Mesendoderm (in vitro differentiated cells): ENCODE measurements at regions not wholly inside any gene's neighbourhood (a gene's known extent, or its start where the extent isn't known, plus 50 kb on each side); places are given as distances from the start of the nearest gene placed in this dataset.

Experiments used
- DNase-seq: peaks from one replicate; pipeline ENCODE4 v3.0.0; 2013
- H2AK5ac ChIP-seq: 2 replicates; pipeline ENCODE4 v1.6.1; 2013; ENCODE audit warnings: low read length, inconsistent platforms
- H2BK120ac ChIP-seq: 2 replicates; pipeline ENCODE4 v1.6.1; 2013; ENCODE audit warnings: low read depth, mild to moderate bottlenecking, low read length, moderate library complexity, mixed read lengths
- H2BK15ac ChIP-seq: replicated peaks from 2 replicates; pipeline ENCODE4 v1.6.1; 2013; ENCODE audit warnings: low read depth, mild to moderate bottlenecking, moderate library complexity
- H2BK5ac ChIP-seq: 2 replicates; pipeline ENCODE4 v1.6.1; 2013; ENCODE audit warnings: low read length, inconsistent platforms
- H3K18ac ChIP-seq: 2 replicates; pipeline ENCODE4 v1.6.1; 2013; ENCODE audit warnings: mild to moderate bottlenecking, low read length, mixed read lengths
- H3K23ac ChIP-seq: one replicate; pipeline ENCODE4 v1.6.1; 2013; ENCODE audit warnings: low read length
- H3K27ac ChIP-seq: 2 replicates; pipeline ENCODE4 v1.5.1; 2013; ENCODE audit warnings: low read depth, mild to moderate bottlenecking, inconsistent platforms, low read length, moderate library complexity
- H3K27me3 ChIP-seq: 2 replicates; pipeline ENCODE4 v1.6.1; 2013; ENCODE audit warnings: low read length, control low read depth, mild to moderate bottlenecking, inconsistent platforms; ENCODE audit not compliant: insufficient read depth, poor library complexity
- H3K36me3 ChIP-seq: 2 replicates; pipeline ENCODE4 v1.6.1; 2013; ENCODE audit warnings: low read length, inconsistent platforms; ENCODE audit not compliant: control insufficient read depth, insufficient read depth
- H3K4ac ChIP-seq: one replicate; pipeline ENCODE4 v1.6.1; 2013; ENCODE audit warnings: low read depth, mild to moderate bottlenecking, low read length, moderate library complexity
- H3K4me1 ChIP-seq: 2 replicates; pipeline ENCODE4 v1.6.1; 2013; ENCODE audit warnings: low read depth, low read length, inconsistent platforms; ENCODE audit not compliant: control insufficient read depth
- H3K4me2 ChIP-seq: 2 replicates; pipeline ENCODE4 v1.6.1; 2013; ENCODE audit warnings: low read length
- H3K4me3 ChIP-seq: 2 replicates; pipeline ENCODE4 v1.5.1; 2013; ENCODE audit warnings: mild to moderate bottlenecking, low read length
- H3K56ac ChIP-seq: one replicate; pipeline ENCODE4 v1.6.1; 2013; ENCODE audit warnings: low read length
- H3K79me1 ChIP-seq: 2 replicates; pipeline ENCODE4 v1.6.1; 2013; ENCODE audit warnings: low read length, inconsistent platforms
- H3K79me2 ChIP-seq: 2 replicates; pipeline ENCODE4 v1.6.1; 2013; ENCODE audit warnings: mild to moderate bottlenecking, low read length; ENCODE audit not compliant: control insufficient read depth, insufficient read depth
- H3K9ac ChIP-seq: 2 replicates; pipeline ENCODE4 v1.6.1; 2013; ENCODE audit warnings: low read length, inconsistent platforms
- H4K5ac ChIP-seq: one replicate; pipeline ENCODE4 v1.6.1; 2013; ENCODE audit warnings: low read length
- H4K8ac ChIP-seq: one replicate; pipeline ENCODE4 v1.6.1; 2013; ENCODE audit warnings: low read depth, mild to moderate bottlenecking, control low read depth, low read length, moderate library complexity
- WGBS: extraction: QIAGEN DNeasy Blood & Tissue Kit; methylation state at CpG from one replicate; pipeline ENCODE4 v1.1.7; 2013; ENCODE audit warnings: low lambda C conversion rate, missing lambda C conversion rate; ENCODE audit not compliant: insufficient coverage; ENCODE audit errors: extremely low coverage; 5-methylcytosine and 5-hydroxymethylcytosine counted together

- no peak overlapping the region for H3K4ac ChIP-seq
- no peak overlapping the region for H4K8ac ChIP-seq
- no peak overlapping the region for H2BK120ac ChIP-seq
- no peak overlapping the region for H3K4me3 ChIP-seq
- no peak for DNase-seq
- no peaks in the 10 kb centered on the region for H3K36me3 ChIP-seq
- H3K27ac ChIP-seq: no peak overlapping the region
- H3K27me3 ChIP-seq: no peaks in the 10 kb centered on the region
- no peak overlapping the region for H2BK15ac ChIP-seq
- no peak overlapping the region for H3K23ac ChIP-seq
- no peaks in the 10 kb centered on the region for H3K79me2 ChIP-seq
- no peak overlapping the region for H4K5ac ChIP-seq
- no peak overlapping the region for H2BK5ac ChIP-seq
- no peak overlapping the region for H3K56ac ChIP-seq
- no peak overlapping the region for H3K9ac ChIP-seq
- no peak overlapping the region for H3K4me2 ChIP-seq
- WGBS: no CpG with 5 or more reads among the region's 5 CpGs
- H2AK5ac ChIP-seq: no peak overlapping the region
- H3K18ac ChIP-seq: no peak overlapping the region
- no peaks in the 10 kb centered on the region for H3K79me1 ChIP-seq
- no peaks in the 10 kb centered on the region for H3K4me1 ChIP-seq
Observed at GRCh38 chr15:61659566-61660190, 400.6 kb downstream of the VPS13C start.

- H3K4ac ChIP-seq: no peak overlapping the region
- no peak overlapping the region for H4K8ac ChIP-seq
- DNase-seq: no peak
- H2BK120ac ChIP-seq: no peak overlapping the region
- no peak overlapping the region for H3K56ac ChIP-seq
- no peak overlapping the region for H3K4me2 ChIP-seq
- H3K79me1 ChIP-seq: no peaks in the 10 kb centered on the region
- H3K27ac ChIP-seq: no peak overlapping the region
- no peak overlapping the region for H2BK15ac ChIP-seq
- no peak overlapping the region for H2BK5ac ChIP-seq
- no peaks in the 10 kb centered on the region for H3K79me2 ChIP-seq
- H3K36me3 ChIP-seq: no peaks in the 10 kb centered on the region
- no CpG with 5 or more reads among the region's 4 CpGs for WGBS
- H2AK5ac ChIP-seq: no peak overlapping the region
- no peaks in the 10 kb centered on the region for H3K27me3 ChIP-seq
- H3K18ac ChIP-seq: no peak overlapping the region
- no peak overlapping the region for H3K4me3 ChIP-seq
- H4K5ac ChIP-seq: no peak overlapping the region
- H3K9ac ChIP-seq: no peak overlapping the region
- no peaks in the 10 kb centered on the region for H3K4me1 ChIP-seq
- no peak overlapping the region for H3K23ac ChIP-seq
Observed at GRCh38 chr15:61657461-61657860, 402.8 kb downstream of the VPS13C start.

DNA sequence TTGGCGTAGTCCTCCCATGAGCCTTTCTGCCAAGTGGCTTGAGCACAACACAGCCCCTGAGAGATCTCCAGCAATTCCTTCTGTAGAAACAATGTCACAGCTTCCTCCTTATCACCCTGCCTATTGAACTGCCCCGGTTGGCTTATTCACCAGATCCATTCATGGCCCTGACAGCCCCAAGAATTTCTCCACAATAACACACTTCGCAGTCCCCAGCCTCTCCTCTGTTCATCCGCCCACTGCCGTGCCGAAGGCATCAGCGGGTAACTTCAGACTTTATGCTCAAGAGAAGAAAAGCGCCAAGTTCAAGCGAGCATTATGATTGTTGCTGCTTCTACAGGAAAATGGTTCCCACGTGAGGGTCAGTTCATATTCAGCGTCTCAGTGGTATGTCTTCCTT lies 403.9 kb downstream of the VPS13C start:
- Histone ChIP-seq H3K27me3 (no peaks in the 10 kb centered on the region), H4K5ac (no peak overlapping the region), H2AK5ac (no peak overlapping the region), H3K18ac (no peak overlapping the region), H2BK120ac (no peak overlapping the region), H2BK5ac (no peak overlapping the region), H3K4me1 (no peaks in the 10 kb centered on the region), H3K27ac (no peak overlapping the region), H2BK15ac (no peak overlapping the region), H3K4me2 (no peak overlapping the region), H3K4ac (no peak overlapping the region), H3K79me2 (no peaks in the 10 kb centered on the region), H3K36me3 (no peaks in the 10 kb centered on the region), H3K4me3 (no peak overlapping the region), H3K56ac (no peak overlapping the region), H4K8ac (no peak overlapping the region), H3K23ac (no peak overlapping the region), H3K9ac (no peak overlapping the region), H3K79me1 (no peaks in the 10 kb centered on the region)
- no peak for DNase-seq
- no CpG with 5 or more reads among the region's 11 CpGs for WGBS

DNA sequence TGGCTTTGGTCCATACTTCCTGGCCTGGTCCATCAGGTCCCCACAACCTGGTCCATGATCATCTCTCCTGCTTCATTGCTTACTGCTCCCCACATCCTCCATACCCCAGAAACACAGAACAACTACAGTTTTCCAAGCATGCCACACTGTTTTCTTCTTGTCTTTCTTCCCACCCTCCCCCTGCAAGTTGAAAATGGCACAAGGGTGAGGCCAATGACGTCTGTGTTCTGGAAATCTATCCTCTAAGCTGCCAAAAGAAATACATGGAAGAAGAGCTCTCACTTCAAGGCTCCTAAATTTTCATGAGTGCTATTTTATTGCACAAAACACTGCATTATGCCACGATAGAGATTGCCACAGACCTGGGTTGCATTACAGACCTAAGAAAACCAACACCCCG lies 404.4 kb downstream of the VPS13C start:
- H3K27ac ChIP-seq: no peak overlapping the region
- whole genome bisulfite sequencing: no CpG with 5 or more reads among the region's 3 CpGs
- no peak for DNase-seq

DNA sequence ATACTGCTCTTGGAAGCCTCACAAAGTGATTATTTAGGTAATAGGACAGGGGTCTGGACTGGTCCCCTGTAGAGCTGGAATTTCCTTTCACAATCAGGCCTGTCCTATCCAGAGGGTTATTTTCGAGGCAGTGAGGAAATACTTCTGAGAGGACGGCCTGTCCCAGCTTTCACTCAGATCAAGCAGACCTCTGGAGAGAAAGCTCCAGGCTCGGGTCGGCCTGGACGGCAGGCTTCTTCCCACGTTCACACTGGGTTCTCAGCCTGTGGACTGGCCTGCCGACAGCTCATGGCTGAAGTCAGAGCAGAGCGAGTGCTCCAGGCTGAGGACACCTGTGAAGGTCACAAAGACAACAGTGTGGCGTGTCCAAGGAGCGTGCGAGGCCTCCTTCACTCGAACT lies 405.3 kb downstream of the VPS13C start:
- Histone ChIP-seq H3K36me3 (no peaks in the 10 kb centered on the region), H2AK5ac (no peak overlapping the region), H3K79me2 (no peaks in the 10 kb centered on the region), H3K9ac (no peak overlapping the region), H2BK5ac (no peak overlapping the region), H3K56ac (no peak overlapping the region), H3K23ac (no peak overlapping the region), H3K79me1 (no peaks in the 10 kb centered on the region), H3K4ac (no peak overlapping the region), H2BK15ac (no peak overlapping the region), H3K4me1 (no peaks in the 10 kb centered on the region), H4K8ac (no peak overlapping the region), H2BK120ac (no peak overlapping the region), H3K18ac (no peak overlapping the region), H3K4me3 (no peak overlapping the region), H4K5ac (no peak overlapping the region), H3K27me3 (no peaks in the 10 kb centered on the region), H3K4me2 (no peak overlapping the region), H3K27ac (no peak overlapping the region)
- no CpG with 5 or more reads among the region's 12 CpGs for WGBS
- DNase-seq: peak; percentile 32

More for the DNA sequence above, 404.4 kb downstream of the VPS13C start:
- Histone ChIP-seq H3K4me1 (no peaks in the 10 kb centered on the region), H2BK5ac (no peak overlapping the region), H3K36me3 (no peaks in the 10 kb centered on the region), H3K18ac (no peak overlapping the region), H3K23ac (no peak overlapping the region), H3K4me2 (no peak overlapping the region), H3K56ac (no peak overlapping the region), H4K5ac (no peak overlapping the region), H3K79me2 (no peaks in the 10 kb centered on the region), H2BK120ac (no peak overlapping the region), H3K9ac (no peak overlapping the region), H3K4ac (no peak overlapping the region), H3K27me3 (no peaks in the 10 kb centered on the region), H3K4me3 (no peak overlapping the region), H3K79me1 (no peaks in the 10 kb centered on the region), H4K8ac (no peak overlapping the region), H2BK15ac (no peak overlapping the region), H2AK5ac (no peak overlapping the region)
